ENCODE measurements at regions not wholly inside any gene's neighbourhood (a gene's known extent, or its start where the extent isn't known, plus 50 kb on each side); places are given as distances from the start of the nearest gene placed in this dataset.

DNA sequence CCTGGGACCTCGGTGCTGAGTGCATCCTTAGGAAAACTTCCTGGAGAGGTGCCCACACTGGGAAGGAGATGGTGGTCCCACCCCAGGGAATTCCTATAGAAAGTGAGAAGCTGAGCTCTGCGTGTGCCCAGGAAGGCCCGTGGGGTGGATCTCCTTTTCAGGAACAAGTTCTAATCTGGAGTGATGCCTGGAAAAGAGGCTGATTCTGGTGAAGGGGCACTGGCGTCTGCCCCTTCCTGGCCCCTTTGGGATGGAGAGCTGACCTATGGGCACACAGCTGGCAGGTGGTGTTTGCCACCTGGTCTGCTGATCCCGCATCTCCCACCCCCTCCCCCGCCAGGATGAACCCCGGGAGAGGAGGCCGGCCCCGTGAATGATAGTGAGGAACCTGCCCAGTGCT, 142.0 kb upstream of the RTL1 start:
- FAIRE-seq: no peak
- no peak for DNase-seq (ENCODE audit: insufficient read length, low spot score)
- TF ChIP-seq SPI1 (IDR thresholded peaks at IDR 0.05; ENCODE audit: low read depth, low read length) (no peak), PAX5 (IDR thresholded peaks at IDR 0.05; ENCODE audit: insufficient read depth, low read length, severe bottlenecking) (no peak), TAF1 (IDR thresholded peaks at IDR 0.05; ENCODE audit: low read depth, low read length) (no peak), POLR2A (IDR thresholded peaks at IDR 0.05; ENCODE audit: low read depth, low read length) (no peak), POU2F2 (IDR thresholded peaks at IDR 0.05; ENCODE audit: low read depth, low read length) (no peak), POLR2AphosphoS5 (IDR thresholded peaks at IDR 0.05; ENCODE audit: low read depth, low read length) (no peak)

DNA sequence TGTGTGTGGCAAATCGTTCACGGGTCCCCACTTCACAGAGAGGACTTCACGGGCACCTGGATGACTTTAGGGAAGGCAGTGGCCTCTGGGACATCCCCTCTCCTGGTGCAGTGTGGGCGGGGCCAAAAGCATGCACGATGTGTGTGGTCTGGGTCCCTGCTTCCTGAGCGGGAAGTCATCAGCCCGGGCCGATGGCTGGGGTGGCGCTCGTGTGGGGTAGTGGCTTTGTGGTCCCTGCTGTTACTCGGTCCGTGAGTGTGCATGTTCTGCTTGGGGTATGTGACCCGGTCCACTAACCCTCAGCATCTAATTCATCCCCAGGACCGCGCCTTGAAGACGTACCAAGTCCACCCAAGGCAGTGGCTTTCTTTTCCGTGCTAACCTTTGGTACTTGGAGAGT, 142.5 kb upstream of the RTL1 start:
- FAIRE-seq: no peak
- DNase-seq (ENCODE audit: insufficient read length, low spot score): no peak
- TF ChIP-seq POU2F2 (IDR thresholded peaks at IDR 0.05; ENCODE audit: low read depth, low read length) (no peak), TAF1 (IDR thresholded peaks at IDR 0.05; ENCODE audit: low read depth, low read length) (no peak), SPI1 (IDR thresholded peaks at IDR 0.05; ENCODE audit: low read depth, low read length) (no peak), PAX5 (IDR thresholded peaks at IDR 0.05; ENCODE audit: insufficient read depth, low read length, severe bottlenecking) (no peak), POLR2A (IDR thresholded peaks at IDR 0.05; ENCODE audit: low read depth, low read length) (no peak), POLR2AphosphoS5 (IDR thresholded peaks at IDR 0.05; ENCODE audit: low read depth, low read length) (no peak)

DNA sequence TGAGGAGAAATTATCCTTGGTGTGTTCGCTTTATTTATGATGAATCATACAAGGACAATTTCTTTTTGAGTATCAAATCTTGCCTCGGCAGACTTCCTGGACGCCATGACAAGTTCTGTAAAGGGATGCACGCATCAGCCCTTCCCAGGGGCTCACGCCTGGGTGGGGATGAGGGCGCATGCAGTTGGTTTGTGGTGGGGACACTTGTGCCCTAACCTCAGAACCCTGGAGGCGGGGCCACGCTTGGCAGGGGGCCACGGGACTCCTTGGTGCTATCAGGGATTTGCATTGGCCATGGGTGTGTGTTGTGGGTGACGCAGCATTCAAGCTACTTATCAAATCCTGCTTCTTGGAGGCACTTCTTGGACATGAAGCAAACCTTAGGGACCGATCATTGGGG, 143.8 kb upstream of the RTL1 start:
- FAIRE-seq: no peak
- DNase-seq (ENCODE audit: insufficient read length, low spot score): no peak
- no peak for TF ChIP-seq POLR2AphosphoS5 (IDR thresholded peaks at IDR 0.05; ENCODE audit: low read depth, low read length)
- TF ChIP-seq PAX5 (IDR thresholded peaks at IDR 0.05; ENCODE audit: insufficient read depth, low read length, severe bottlenecking): no peak
- no peak for TF ChIP-seq POU2F2 (IDR thresholded peaks at IDR 0.05; ENCODE audit: low read depth, low read length)
- no peak for TF ChIP-seq TAF1 (IDR thresholded peaks at IDR 0.05; ENCODE audit: low read depth, low read length)
- no peak for TF ChIP-seq SPI1 (IDR thresholded peaks at IDR 0.05; ENCODE audit: low read depth, low read length)
- no peak for TF ChIP-seq POLR2A (IDR thresholded peaks at IDR 0.05; ENCODE audit: low read depth, low read length)

DNA sequence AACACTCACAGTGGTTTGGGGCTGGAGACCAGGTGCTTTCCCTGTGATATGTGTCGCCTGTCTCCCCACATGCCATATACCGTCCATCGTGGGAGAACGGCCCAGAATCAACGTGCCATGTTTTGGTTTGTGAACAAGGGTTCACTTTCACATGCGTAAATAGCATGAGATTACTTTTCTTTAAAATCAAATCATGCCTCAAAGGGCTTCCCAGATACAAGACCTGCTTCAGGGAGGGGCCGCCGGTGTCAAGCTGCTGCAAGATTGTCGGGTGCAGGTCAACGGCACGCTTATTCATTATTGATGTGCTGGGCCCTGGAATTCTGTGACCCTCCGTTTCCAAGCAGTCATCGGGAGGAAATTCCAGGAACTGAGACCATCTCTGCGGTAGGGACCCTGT, 145.2 kb upstream of the RTL1 start:
- TF ChIP-seq SPI1 (IDR thresholded peaks at IDR 0.05; ENCODE audit: low read depth, low read length): no peak
- TF ChIP-seq POLR2A (IDR thresholded peaks at IDR 0.05; ENCODE audit: low read depth, low read length): no peak
- TF ChIP-seq POLR2AphosphoS5 (IDR thresholded peaks at IDR 0.05; ENCODE audit: low read depth, low read length): no peak
- no peak for TF ChIP-seq PAX5 (IDR thresholded peaks at IDR 0.05; ENCODE audit: insufficient read depth, low read length, severe bottlenecking)
- no peak for TF ChIP-seq POU2F2 (IDR thresholded peaks at IDR 0.05; ENCODE audit: low read depth, low read length)
- TF ChIP-seq TAF1 (IDR thresholded peaks at IDR 0.05; ENCODE audit: low read depth, low read length): no peak
- no peak for FAIRE-seq
- DNase-seq (ENCODE audit: insufficient read length, low spot score): no peak

DNA sequence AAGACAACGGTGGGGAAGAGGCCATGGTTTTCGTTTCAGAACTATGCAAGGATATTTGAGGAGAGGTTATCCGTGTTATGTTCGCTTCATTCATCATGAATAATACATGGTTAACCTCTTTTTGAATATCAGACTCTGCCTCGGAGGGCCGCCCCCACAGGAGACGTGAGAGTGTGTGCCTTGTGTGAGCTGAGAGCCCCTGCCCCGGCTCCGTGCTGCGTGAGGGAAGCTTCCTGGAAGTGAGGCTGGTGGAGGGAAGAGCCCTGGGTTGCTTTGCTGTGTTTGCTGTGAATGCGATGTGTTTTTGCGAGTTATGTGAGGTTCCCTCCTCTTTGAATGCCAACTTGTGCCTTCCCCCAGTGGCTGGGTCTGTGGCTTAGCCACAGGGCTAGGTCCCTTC, 146.0 kb upstream of the RTL1 start:
- DNase-seq (ENCODE audit: insufficient read length, low spot score): no peak
- TF ChIP-seq POLR2AphosphoS5 (IDR thresholded peaks at IDR 0.05; ENCODE audit: low read depth, low read length) (no peak), POU2F2 (IDR thresholded peaks at IDR 0.05; ENCODE audit: low read depth, low read length) (no peak), SPI1 (IDR thresholded peaks at IDR 0.05; ENCODE audit: low read depth, low read length) (no peak), PAX5 (IDR thresholded peaks at IDR 0.05; ENCODE audit: insufficient read depth, low read length, severe bottlenecking) (no peak), TAF1 (IDR thresholded peaks at IDR 0.05; ENCODE audit: low read depth, low read length) (no peak), POLR2A (IDR thresholded peaks at IDR 0.05; ENCODE audit: low read depth, low read length) (no peak)
- no peak for FAIRE-seq

DNA sequence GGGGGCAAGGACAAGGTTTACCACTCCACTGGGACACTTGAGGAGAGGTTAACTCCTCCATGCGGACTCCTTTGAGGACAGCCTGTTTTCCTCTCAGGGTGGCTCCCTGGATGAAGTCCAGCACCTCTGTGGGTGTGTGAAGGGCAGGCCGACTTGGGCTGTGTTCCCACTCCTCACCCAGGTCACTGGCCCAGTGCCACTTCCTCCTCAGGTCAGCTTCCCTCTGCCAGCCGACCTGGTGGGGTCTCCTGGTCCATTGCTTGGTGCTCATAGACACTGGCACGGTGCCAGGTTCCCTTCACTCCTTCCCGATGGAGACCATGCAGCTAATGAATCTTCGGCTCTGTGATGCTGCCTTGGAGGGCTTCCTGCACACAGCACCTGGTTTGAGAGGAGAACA, 146.4 kb upstream of the RTL1 start:
- TF ChIP-seq POLR2AphosphoS5 (IDR thresholded peaks at IDR 0.05; ENCODE audit: low read depth, low read length) (no peak), SPI1 (IDR thresholded peaks at IDR 0.05; ENCODE audit: low read depth, low read length) (no peak), POLR2A (IDR thresholded peaks at IDR 0.05; ENCODE audit: low read depth, low read length) (no peak), POU2F2 (IDR thresholded peaks at IDR 0.05; ENCODE audit: low read depth, low read length) (no peak), TAF1 (IDR thresholded peaks at IDR 0.05; ENCODE audit: low read depth, low read length) (no peak), PAX5 (IDR thresholded peaks at IDR 0.05; ENCODE audit: insufficient read depth, low read length, severe bottlenecking) (no peak)
- DNase-seq (ENCODE audit: insufficient read length, low spot score): no peak
- FAIRE-seq: no peak

DNA sequence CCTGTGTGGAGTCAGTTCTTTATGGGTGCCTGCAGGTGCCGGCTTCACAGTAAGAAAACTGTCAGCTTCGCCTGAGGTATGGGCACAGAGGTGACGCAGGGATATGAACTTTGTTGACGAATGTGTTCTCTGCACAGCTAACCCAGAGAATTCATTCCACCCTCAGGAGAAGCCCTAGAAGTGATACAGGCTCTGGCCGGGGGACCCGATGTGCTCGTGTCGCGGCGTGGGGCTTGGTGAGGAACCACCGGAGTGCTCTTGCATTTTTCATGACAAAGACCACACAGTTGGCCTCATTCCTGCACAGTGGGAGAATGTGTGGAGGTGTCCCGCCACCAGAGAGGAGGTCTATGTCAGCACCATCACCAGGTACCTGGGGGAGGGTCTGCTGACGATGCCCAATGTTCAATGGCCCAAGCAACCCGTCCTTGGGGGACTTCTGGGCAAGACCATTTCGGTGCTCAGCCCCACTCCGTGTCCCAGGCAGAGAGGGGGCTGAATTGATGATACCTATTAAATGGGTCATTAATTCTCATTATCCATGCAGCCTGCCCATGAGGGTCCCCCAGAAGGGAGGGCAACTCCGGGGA, 147.5 kb upstream of the RTL1 start:
- DNase-seq (ENCODE audit: insufficient read length, low spot score) (no peak), FAIRE-seq (no peak)
- TF ChIP-seq SPI1 (IDR thresholded peaks at IDR 0.05; ENCODE audit: low read depth, low read length) (no peak), POLR2AphosphoS5 (IDR thresholded peaks at IDR 0.05; ENCODE audit: low read depth, low read length) (no peak), POU2F2 (IDR thresholded peaks at IDR 0.05; ENCODE audit: low read depth, low read length) (no peak), TAF1 (IDR thresholded peaks at IDR 0.05; ENCODE audit: low read depth, low read length) (no peak), POLR2A (IDR thresholded peaks at IDR 0.05; ENCODE audit: low read depth, low read length) (no peak), PAX5 (IDR thresholded peaks at IDR 0.05; ENCODE audit: insufficient read depth, low read length, severe bottlenecking) (no peak)

DNA sequence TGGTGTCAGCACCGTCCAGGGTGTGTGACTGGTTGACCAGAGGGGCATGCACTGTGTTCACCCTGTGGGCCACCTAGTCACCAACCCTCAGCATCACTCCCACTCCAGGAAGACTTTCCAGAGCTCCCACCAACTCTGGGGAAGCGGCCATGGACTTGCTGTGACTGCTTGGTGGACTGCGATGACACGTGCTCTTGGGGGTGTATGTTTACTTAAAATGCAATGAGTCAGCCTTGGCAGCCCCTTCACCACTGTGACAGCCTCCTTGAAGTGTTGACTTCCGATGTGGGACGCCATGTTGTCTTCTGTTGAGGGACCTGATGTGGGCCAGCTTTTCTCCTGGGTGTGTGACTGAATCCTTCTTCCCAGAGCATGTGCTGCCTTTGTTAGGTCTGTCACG, 151.1 kb upstream of the RTL1 start:
- DNase-seq (ENCODE audit: insufficient read length, low spot score): no peak
- TF ChIP-seq PAX5 (IDR thresholded peaks at IDR 0.05; ENCODE audit: insufficient read depth, low read length, severe bottlenecking) (no peak), SPI1 (IDR thresholded peaks at IDR 0.05; ENCODE audit: low read depth, low read length) (no peak), TAF1 (IDR thresholded peaks at IDR 0.05; ENCODE audit: low read depth, low read length) (no peak), POLR2AphosphoS5 (IDR thresholded peaks at IDR 0.05; ENCODE audit: low read depth, low read length) (no peak), POLR2A (IDR thresholded peaks at IDR 0.05; ENCODE audit: low read depth, low read length) (no peak), POU2F2 (IDR thresholded peaks at IDR 0.05; ENCODE audit: low read depth, low read length) (no peak)
- FAIRE-seq: no peak

DNA sequence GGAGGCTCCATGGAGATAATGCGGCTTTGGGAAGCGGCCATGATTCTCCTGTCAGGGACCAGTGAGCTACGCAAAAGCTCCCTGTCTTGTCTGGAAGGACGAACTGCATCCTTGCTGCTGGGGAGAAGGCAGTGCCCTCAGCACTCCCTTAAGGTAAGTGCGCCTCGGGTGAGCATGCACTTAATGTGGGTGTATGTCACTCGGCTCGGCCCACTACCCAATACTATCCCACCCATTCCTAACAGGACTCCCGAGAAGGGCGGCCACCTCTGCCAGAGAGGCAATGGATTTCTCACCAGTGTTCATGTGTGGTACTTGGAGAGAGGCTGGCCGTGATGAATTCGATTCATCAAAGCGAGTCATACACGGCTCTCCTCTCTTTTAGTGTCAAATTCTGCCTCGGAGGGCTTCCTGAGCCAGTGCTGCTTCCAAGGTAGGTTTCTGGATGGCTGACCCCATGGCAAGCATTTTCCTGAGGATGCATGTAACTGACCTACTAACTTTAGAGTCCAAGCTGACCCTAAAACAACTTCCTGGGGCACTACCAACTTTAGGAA, 151.7 kb upstream of the RTL1 start:
- DNase-seq (ENCODE audit: insufficient read length, low spot score) (no peak), FAIRE-seq (no peak)
- TF ChIP-seq POLR2AphosphoS5 (IDR thresholded peaks at IDR 0.05; ENCODE audit: low read depth, low read length): no peak
- TF ChIP-seq PAX5 (IDR thresholded peaks at IDR 0.05; ENCODE audit: insufficient read depth, low read length, severe bottlenecking): no peak
- no peak for TF ChIP-seq POLR2A (IDR thresholded peaks at IDR 0.05; ENCODE audit: low read depth, low read length)
- no peak for TF ChIP-seq TAF1 (IDR thresholded peaks at IDR 0.05; ENCODE audit: low read depth, low read length)
- TF ChIP-seq SPI1 (IDR thresholded peaks at IDR 0.05; ENCODE audit: low read depth, low read length): no peak
- no peak for TF ChIP-seq POU2F2 (IDR thresholded peaks at IDR 0.05; ENCODE audit: low read depth, low read length)
